ENCODE measurements at regions not wholly inside any gene's neighbourhood (a gene's known extent, or its start where the extent isn't known, plus 50 kb on each side); places are given as distances from the start of the nearest gene placed in this dataset.
A peak's percentile ranks its signal among the peaks of the same experiment; 100 is the strongest.
"Not testable (repeated sequence)": the region's sequence is repeated elsewhere in the genome, so short reads cannot be mapped to it uniquely, and the experiment has no call there.

- TF ChIP-seq, protein P1, sequence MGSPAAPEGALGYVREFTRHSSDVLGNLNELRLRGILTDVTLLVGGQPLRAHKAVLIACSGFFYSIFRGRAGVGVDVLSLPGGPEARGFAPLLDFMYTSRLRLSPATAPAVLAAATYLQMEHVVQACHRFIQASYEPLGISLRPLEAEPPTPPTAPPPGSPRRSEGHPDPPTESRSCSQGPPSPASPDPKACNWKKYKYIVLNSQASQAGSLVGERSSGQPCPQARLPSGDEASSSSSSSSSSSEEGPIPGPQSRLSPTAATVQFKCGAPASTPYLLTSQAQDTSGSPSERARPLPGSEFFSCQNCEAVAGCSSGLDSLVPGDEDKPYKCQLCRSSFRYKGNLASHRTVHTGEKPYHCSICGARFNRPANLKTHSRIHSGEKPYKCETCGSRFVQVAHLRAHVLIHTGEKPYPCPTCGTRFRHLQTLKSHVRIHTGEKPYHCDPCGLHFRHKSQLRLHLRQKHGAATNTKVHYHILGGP (tag by site-specific recombination; IDR thresholded peaks at IDR 0.05): no peak
- TF ChIP-seq ZNF501 (tag by site-specific recombination; IDR thresholded peaks at IDR 0.05) (no peak), ZNF514 (tag by site-specific recombination; IDR thresholded peaks at IDR 0.05) (no peak), ZIC2 (tag by site-specific recombination; IDR thresholded peaks at IDR 0.05) (no peak), ZNF830 (tag by site-specific recombination; IDR thresholded peaks at IDR 0.05; ENCODE audit: low read depth) (no peak), ZNF658 (tag by site-specific recombination; IDR thresholded peaks at IDR 0.05) (no peak)
These were observed 120.9 kb downstream of the BUB3 start (continued) for GRCh38 chr10:123275136-123275564.

DNA sequence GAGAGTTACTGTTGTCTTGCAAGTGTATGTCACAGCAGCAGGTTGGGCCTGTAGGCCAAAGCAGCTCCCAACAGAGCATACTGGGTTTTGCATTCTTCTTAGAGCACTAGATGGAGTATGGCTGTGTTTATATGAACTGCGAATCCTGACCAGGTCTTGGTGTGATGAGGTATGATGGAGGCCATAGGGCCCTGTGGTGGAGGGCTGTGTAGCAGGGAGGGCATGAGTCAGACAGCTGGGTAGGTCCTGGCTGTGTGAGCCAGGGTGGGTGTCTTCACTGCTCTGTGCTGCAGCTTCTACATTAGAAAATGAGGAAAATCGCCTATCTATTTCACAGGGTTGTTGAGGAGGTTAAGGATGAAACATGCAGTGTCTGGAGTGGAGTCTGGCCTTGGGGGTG is 124.2 kb downstream of the BUB3 start:
- CTCF ChIA-PET: no interaction called here
- no peak overlapping the region for H3K27ac ChIP-seq (ENCODE audit: extremely low read depth, low read depth, low read length)
- no peaks in the 10 kb centered on the region for H3K36me3 ChIP-seq (ENCODE audit: control insufficient read depth in 2 of 2, insufficient read depth in 1 of 2, low read length in 2 of 2)
- POLR2A ChIA-PET: no interaction called here
- TF ChIP-seq ZNF19 (tag by site-specific recombination; IDR thresholded peaks at IDR 0.05; ENCODE audit: low read depth): no peak
- no peak overlapping the region for H3K4me3 ChIP-seq (ENCODE audit: low read depth, low read length)
- no peaks in the 10 kb centered on the region for H3K4me1 ChIP-seq (ENCODE audit: control insufficient read depth, insufficient read depth, low read length)
- H3K9me3 ChIP-seq (ENCODE audit: control insufficient read depth, insufficient read depth, low read depth, low read length): no peaks in the 10 kb centered on the region

- H3K9me3 ChIP-seq (ENCODE audit: control insufficient read depth, insufficient read depth, low read depth, low read length); H3K4me1 ChIP-seq (ENCODE audit: control insufficient read depth, insufficient read depth, low read length); POLR2A ChIA-PET; H3K27ac ChIP-seq (ENCODE audit: extremely low read depth, low read depth, low read length); CTCF ChIA-PET; H3K4me3 ChIP-seq (ENCODE audit: low read depth, low read length); H3K36me3 ChIP-seq (ENCODE audit: control insufficient read depth in 2 of 2, insufficient read depth in 1 of 2, low read length in 2 of 2): not testable (repeated sequence)
These were observed 129.2 kb downstream of the BUB3 start for GRCh38 chr10:123283371-123283770.

DNA sequence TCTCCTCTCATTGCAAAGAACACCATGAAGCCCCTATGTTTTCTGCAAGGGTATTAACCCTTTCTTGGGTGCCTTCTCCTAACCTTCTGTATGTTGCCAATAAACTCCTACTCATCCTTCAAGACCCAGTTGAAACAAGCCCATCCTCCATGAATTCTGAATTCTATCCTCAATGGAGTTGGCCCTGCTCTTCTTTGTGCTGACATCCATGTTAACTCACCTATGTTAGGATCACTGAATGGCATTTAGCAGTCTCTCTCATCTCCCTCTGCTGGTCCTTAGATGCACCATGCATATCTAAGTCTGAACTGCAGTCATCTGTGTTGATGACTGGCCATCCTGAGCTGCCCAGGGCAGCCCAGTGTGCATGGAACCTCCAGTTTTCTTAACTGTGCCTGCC is 129.8 kb downstream of the BUB3 start:
- ChIA-PET POLR2A (no interaction called here), CTCF (interaction anchor here (0.6 to 1.0 kb wide), 3 partner anchors 14 to 238 kb away, joined by 3 to 5 read pairs (median 3); no protein-coding TSS in a partner anchor)
- Histone ChIP-seq H3K36me3 (ENCODE audit: control insufficient read depth in 2 of 2, insufficient read depth in 1 of 2, low read length in 2 of 2) (no peaks in the 10 kb centered on the region), H3K9me3 (ENCODE audit: control insufficient read depth, insufficient read depth, low read depth, low read length) (no peaks in the 10 kb centered on the region), H3K27ac (ENCODE audit: extremely low read depth, low read depth, low read length) (no peak overlapping the region), H3K4me3 (ENCODE audit: low read depth, low read length) (no peak overlapping the region), H3K4me1 (ENCODE audit: control insufficient read depth, insufficient read depth, low read length) (no peaks in the 10 kb centered on the region)
- TF ChIP-seq ZNF350 (tag by site-specific recombination; IDR thresholded peaks at IDR 0.05): no peak
- TF ChIP-seq CTCF (tag by site-specific recombination; IDR thresholded peaks at IDR 0.05): peak; percentile 14; the same call in 1 of the 2 replicates
- peak; percentile 75 for TF ChIP-seq ZFP3 (tag by site-specific recombination; IDR thresholded peaks at IDR 0.05; ENCODE audit: low read depth)
- no peak for TF ChIP-seq ZNF175 (tag by site-specific recombination; IDR thresholded peaks at IDR 0.05)

DNA sequence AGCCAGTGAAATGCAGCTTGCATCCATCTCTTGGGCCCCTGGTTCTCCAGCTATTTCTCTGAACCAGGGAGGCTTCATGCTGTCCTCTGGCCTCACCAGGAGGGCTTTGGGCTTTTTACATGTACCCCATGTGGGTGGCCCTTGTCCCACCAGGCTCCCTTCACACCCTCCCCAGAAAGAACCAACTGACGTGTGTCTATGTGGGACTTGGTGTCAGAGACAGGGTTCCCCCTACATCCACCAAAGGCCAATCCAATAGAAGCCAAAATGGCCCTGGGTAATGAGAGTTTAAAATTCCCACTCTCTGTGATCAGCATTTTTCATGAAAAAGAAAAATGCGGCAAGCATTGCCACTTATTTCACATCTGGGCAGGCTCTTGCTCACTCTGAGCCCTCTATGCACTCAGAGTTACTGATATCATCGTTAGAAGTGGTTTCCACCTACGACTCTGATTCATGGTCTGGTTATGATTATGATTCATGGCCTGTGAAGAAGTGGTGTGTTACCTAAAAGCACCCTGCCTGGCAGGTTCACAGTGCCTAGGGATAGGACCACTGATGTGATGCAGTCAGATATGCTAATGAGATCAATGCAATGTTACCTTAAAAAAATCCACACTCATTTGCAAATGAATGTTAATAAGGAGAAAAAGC is 133.5 kb downstream of the BUB3 start:
- Histone ChIP-seq H3K27ac (ENCODE audit: extremely low read depth, low read depth, low read length) (no peak overlapping the region), H3K9me3 (ENCODE audit: control insufficient read depth, insufficient read depth, low read depth, low read length) (no peaks in the 10 kb centered on the region), H3K4me1 (ENCODE audit: control insufficient read depth, insufficient read depth, low read length) (no peaks in the 10 kb centered on the region), H3K36me3 (ENCODE audit: control insufficient read depth in 2 of 2, insufficient read depth in 1 of 2, low read length in 2 of 2) (no peaks in the 10 kb centered on the region), H3K4me3 (ENCODE audit: low read depth, low read length) (no peak overlapping the region)
- no peak for TF ChIP-seq ZNF416 (tag by site-specific recombination; IDR thresholded peaks at IDR 0.05)
- TF ChIP-seq ZNF664 (tag by site-specific recombination; IDR thresholded peaks at IDR 0.05): no peak
- no peak for TF ChIP-seq INSM2 (tag by site-specific recombination; IDR thresholded peaks at IDR 0.05)
- TF ChIP-seq TCF7L2 (IDR thresholded peaks at IDR 0.05; ENCODE audit: borderline replicate concordance, low read depth, low read length): no peak
- TF ChIP-seq ZNF2 (tag by site-specific recombination; IDR thresholded peaks at IDR 0.05): no peak
- TF ChIP-seq ZNF423 (tag by site-specific recombination; IDR thresholded peaks at IDR 0.05): no peak
- TF ChIP-seq, protein P2, sequence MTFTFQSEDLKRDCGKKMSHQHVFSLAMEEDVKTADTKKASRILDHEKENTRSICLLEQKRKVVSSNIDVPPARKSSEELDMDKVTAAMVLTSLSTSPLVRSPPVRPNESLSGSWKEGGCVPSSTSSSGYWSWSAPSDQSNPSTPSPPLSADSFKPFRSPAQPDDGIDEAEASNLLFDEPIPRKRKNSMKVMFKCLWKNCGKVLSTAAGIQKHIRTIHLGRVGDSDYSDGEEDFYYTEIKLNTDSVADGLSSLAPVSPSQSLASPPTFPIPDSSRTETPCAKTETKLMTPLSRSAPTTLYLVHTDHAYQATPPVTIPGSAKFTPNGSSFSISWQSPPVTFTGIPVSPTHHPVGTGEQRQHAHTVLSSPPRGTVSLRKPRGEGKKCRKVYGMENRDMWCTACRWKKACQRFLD (tag by site-specific recombination; IDR thresholded peaks at IDR 0.05): no peak
- no peak for TF ChIP-seq OVOL3 (tag by site-specific recombination; IDR thresholded peaks at IDR 0.05)
- CTCF ChIA-PET: no interaction called here
- POLR2A ChIA-PET: no interaction called here

All from HEK293 (cell line).